Chondrocyte (in vitro differentiated cells): ENCODE measurements at regions not wholly inside any gene's neighbourhood (a gene's known extent, or its start where the extent isn't known, plus 50 kb on each side); places are given as distances from the start of the nearest gene placed in this dataset.
"Not testable (repeated sequence)": the region's sequence is repeated elsewhere in the genome, so short reads cannot be mapped to it uniquely, and the experiment has no call there.

Experiments
- DNase-seq: peaks from one replicate; pipeline ENCODE4 v3.0.0; 2021; ENCODE audit warnings: mixed read lengths, low spot score
- H3K27ac Mint-ChIP-seq: one replicate; pipeline ENCODE4 v1.8.0; 2021; ENCODE audit warnings: mild to moderate bottlenecking, moderate library complexity, mixed read lengths; ENCODE audit not compliant: unreplicated experiment
- H3K27me3 Mint-ChIP-seq: 2 replicates; pipeline ENCODE4 v1.8.0; 2021; ENCODE audit warnings: low read depth, mixed read lengths
- H3K36me3 Mint-ChIP-seq: 2 replicates; pipeline ENCODE4 v1.8.0; 2021; ENCODE audit warnings: low read depth, mixed read lengths
- H3K4me1 Mint-ChIP-seq: 2 replicates; pipeline ENCODE4 v1.8.0; 2021; ENCODE audit warnings: low read depth, mild to moderate bottlenecking, mixed read lengths
- H3K4me3 Mint-ChIP-seq: one replicate; pipeline ENCODE4 v1.8.0; 2021; ENCODE audit warnings: mild to moderate bottlenecking, moderate library complexity, mixed read lengths; ENCODE audit not compliant: unreplicated experiment
- H3K9me3 Mint-ChIP-seq: 2 replicates; pipeline ENCODE4 v1.8.0; 2021; ENCODE audit warnings: low read depth, mixed read lengths
- TF ChIP-seq, protein P1 (sequence below): fragments of 200-600 bp; sonication (generic); IDR thresholded peaks from 2 replicates; pipeline ENCODE4 v1.5.0; 2021; ENCODE audit warnings: antibody characterized with exemption, mild to moderate bottlenecking, moderate library complexity

DNA sequence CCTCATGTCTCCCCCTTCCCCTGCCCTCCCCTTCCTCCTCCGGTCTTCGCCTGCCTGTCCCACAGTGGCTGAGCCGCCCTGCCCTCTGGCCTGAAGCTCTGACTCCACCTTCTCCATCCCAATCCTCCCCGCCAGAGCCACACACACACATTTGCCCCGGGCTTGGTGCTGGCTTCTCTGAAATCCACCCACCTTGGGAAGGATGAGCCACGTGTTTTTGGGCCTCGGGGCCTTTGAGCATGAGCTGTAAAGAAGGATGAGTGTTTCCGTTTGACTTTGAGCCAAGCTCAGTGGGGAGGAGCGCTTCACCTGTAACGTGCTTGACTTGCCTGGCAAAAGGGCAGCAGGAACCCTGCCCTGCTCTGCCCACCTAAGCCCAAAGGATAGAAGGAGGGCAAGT lies 295.1 kb downstream of the SIPA1L2 start:
- H3K9me3 Mint-ChIP-seq, result no peaks in the 10 kb centered on the region

DNA sequence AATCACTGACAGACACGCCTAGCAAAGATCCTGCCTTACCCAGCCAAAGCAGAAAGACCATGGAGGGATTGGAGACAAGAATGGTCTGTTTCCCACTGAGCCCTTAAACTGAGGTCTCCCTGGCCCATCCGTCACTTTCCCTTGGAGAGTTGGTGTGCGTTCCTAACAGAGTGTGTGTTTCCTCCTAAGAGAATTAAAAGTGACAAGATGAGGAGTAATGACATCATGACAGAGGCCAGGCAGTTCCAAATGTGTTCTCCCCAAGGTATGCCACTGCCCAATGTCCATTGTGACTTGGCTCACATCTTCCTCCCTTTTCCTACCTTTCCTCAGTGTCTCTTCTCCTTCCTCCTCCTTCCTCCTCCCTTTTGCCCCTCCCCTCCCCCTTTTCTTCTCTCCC lies 295.7 kb downstream of the SIPA1L2 start:
- no peak overlapping the region for H3K27ac Mint-ChIP-seq
- H3K9me3 Mint-ChIP-seq, result no peaks in the 10 kb centered on the region
- H3K4me3 Mint-ChIP-seq, result no peak overlapping the region
- no peak for DNase-seq
- H3K36me3 Mint-ChIP-seq, result peaks cover 1% of the 10 kb centered on the region
- H3K4me1 Mint-ChIP-seq, result no peaks in the 10 kb centered on the region
- peaks cover 19% of the 10 kb centered on the region for H3K27me3 Mint-ChIP-seq
- TF ChIP-seq, protein P1, sequence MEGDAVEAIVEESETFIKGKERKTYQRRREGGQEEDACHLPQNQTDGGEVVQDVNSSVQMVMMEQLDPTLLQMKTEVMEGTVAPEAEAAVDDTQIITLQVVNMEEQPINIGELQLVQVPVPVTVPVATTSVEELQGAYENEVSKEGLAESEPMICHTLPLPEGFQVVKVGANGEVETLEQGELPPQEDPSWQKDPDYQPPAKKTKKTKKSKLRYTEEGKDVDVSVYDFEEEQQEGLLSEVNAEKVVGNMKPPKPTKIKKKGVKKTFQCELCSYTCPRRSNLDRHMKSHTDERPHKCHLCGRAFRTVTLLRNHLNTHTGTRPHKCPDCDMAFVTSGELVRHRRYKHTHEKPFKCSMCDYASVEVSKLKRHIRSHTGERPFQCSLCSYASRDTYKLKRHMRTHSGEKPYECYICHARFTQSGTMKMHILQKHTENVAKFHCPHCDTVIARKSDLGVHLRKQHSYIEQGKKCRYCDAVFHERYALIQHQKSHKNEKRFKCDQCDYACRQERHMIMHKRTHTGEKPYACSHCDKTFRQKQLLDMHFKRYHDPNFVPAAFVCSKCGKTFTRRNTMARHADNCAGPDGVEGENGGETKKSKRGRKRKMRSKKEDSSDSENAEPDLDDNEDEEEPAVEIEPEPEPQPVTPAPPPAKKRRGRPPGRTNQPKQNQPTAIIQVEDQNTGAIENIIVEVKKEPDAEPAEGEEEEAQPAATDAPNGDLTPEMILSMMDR, result no peak

More for the DNA sequence above, 295.1 kb downstream of the SIPA1L2 start:
- no peak for DNase-seq
- Mint-ChIP-seq H3K27ac (no peak overlapping the region), H3K4me1 (no peaks in the 10 kb centered on the region), H3K27me3 (peaks cover 19% of the 10 kb centered on the region), H3K4me3 (no peak overlapping the region), H3K36me3 (peaks cover 1% of the 10 kb centered on the region)
- TF ChIP-seq, protein P1, result no peak

DNA sequence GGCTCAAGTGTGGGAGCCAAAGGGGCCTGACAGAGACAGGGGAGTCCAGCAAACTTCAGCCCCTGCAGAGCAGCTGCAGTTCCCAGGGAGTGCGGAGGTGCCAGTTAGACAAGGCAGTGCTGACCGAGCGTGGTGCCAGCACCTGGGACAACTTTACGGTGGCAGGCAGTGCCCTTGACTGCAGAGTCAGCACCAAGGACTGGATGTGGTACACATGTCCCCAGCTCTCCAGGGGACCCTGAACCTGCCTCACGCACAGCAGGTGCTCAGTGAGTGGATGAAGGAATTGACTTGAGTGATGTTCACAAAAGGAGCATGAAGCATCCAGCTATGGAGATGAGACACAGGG lies 296.5 kb downstream of the SIPA1L2 start:
- Mint-ChIP-seq H3K4me3 (no peak overlapping the region), H3K27ac (no peak overlapping the region), H3K27me3 (peaks cover 19% of the 10 kb centered on the region), H3K4me1 (peaks cover 6% of the 10 kb centered on the region), H3K9me3 (no peaks in the 10 kb centered on the region), H3K36me3 (peaks cover 1% of the 10 kb centered on the region)
- TF ChIP-seq, protein P1, result no peak
- no peak for DNase-seq

DNA sequence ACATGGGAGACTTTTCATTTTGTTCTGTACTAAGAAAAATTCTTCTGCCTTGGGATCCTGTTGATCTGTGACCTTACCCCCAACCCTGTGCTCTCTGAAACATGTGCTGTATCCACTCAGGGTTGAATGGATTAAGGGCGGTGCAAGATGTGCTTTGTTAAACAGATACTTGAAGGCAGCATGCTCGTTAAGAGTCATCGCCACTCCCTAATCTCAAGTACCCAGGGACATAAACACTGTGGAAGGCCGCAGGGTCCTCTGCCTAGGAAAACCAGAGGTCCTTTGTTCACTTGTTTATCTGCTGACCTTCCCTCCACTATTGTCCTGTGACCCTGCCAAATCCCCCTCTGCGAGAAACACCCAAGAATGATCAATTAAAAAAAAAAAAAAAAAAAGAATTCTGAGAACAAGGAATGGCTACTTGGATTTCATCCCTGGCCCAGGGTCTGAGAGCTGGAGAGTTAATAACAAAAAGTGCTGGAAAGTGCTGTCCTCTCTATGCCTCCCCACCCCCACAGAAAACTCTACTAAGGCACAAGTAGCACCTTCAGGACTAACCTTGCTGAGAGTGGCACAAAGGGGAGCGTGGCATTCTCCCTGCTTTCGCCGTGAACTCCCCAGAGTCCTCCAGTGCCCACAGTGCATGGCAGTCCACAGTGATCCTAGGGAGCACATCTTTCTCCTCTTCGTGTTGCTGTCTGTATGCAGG lies 297.1 kb downstream of the SIPA1L2 start:
- DNase-seq, H3K27ac Mint-ChIP-seq, H3K36me3 Mint-ChIP-seq, H3K4me3 Mint-ChIP-seq, H3K9me3 Mint-ChIP-seq: not testable (repeated sequence)
- peaks cover 11% of the 10 kb centered on the region for H3K4me1 Mint-ChIP-seq
- peaks cover 17% of the 10 kb centered on the region for H3K27me3 Mint-ChIP-seq

DNA sequence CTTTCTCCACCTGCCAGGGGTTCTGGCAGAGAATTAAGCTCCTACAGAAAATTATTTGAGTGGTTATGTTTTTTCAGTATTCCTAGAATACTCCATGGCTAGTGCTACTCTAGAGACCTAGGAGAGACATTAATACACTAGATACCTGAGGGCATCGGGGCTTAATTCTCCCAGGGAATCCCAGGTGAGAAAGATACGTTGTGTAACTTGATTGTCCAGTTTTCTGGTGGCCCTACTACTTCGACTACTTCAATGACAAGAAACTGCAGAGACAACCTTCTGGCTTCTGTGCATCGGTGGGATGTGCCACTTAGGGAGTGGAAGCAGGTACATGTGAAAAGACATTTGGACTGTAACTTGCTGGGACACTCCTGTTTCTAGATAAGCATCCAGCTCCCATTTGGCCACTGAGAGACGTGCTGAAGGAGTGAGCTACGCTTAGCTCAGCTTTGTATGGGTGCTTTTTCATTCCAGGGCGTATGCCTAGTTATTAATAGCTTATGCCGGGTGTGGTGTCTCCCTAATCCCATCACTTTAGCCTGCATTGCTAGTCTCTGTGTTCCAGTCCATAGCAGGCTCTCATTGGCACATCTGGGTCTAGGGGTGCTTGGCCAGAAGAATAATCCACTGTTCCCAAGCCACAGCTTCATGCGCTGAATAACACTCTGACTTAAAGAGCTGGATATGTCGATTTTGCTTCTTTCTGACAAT lies 300.7 kb downstream of the SIPA1L2 start:
- H3K4me3 Mint-ChIP-seq, result no peak overlapping the region
- DNase-seq, result no peak

More for the DNA sequence above, 300.7 kb downstream of the SIPA1L2 start:
- H3K27me3 Mint-ChIP-seq, result peaks cover 9% of the 10 kb centered on the region
- peaks cover 1% of the 10 kb centered on the region for H3K36me3 Mint-ChIP-seq
- peaks cover 20% of the 10 kb centered on the region for H3K4me1 Mint-ChIP-seq
- TF ChIP-seq, protein P1, result no peak
- H3K27ac Mint-ChIP-seq, result no peak overlapping the region
- H3K9me3 Mint-ChIP-seq, result no peaks in the 10 kb centered on the region
